GM21723 (cell line): ENCODE measurements at regions not wholly inside any gene's neighbourhood (a gene's known extent, or its start where the extent isn't known, plus 50 kb on each side); places are given as distances from the start of the nearest gene placed in this dataset.

Experiments
- ATAC-seq: cut with Tn5 transposase; IDR thresholded peaks from one replicate; pipeline ENCODE4 v1.9.1; 2021; ENCODE audit warnings: mild to moderate bottlenecking, moderate library complexity; ENCODE audit not compliant: unreplicated experiment

DNA sequence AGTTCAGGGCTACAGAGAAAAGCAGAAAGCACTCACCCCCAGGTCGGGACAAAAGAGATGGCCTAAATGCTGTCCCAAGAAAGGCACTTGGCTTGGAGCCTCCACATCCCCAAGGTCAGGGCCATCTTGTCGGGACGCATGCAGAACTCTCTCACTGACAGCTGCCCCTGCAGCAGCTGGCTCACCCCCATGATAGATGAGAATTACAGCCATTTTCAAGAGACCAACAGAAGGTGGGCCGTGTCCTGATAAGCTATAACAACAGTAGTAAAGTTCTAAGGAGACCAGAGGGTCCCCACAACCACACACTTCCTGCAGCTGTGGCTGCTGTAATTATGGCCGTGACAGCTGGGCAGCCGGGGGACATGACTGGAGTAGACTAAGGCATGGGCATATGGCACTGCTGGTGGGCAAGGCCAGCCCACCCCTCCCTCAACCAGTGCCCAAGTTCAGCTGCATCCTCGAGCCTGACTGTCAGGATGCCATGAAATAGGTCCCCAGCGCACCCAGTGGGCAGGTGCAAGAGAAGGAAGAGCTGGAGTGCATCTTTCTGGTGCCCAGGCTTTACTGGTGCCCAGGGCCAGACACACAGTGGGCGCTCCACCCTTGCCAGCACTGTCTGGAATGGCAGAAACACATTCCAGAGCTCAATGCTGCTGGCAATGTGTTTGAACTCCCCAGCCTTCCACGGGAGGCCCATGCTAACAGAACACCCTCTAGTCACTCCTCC, 436.7 kb upstream of the ZNF507 start:
- ATAC-seq = no peak

DNA sequence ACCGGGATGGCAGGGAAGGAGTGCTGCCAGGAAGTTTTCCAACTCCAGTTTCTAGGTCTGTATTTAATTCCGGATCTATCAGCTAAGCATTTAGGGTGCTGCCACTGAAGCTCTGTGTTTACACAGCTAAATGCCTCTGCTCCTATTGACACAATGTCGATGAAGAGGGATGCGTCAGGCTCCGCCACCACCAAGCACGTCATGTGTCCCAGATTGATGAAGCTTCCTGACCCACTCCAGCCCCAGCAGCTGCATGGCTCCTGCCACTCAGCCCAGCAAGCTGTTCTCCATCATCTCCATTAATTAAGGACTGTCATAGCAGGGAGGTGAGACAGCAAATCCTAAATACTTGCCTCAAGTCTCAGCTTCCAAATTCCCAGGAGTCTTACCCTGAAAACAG, 435.2 kb upstream of the ZNF507 start:
- ATAC-seq = no peak

DNA sequence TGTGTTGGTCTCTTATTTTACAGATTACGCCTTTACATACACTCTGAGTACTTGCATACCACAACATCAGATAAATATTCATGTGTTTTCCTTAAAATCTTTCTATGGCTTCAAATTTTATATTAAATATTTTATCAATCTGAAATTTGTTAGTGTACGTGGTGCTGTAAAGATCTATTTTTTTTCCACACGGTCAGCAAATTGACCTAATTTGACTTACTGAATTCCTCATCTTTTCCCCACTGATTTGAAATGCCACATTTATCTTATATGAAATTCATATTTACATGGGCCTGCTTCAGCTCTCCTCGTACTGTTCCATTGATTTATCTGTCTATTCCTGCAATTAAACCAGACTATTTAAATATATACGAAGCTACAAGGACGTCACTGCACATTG, 433.8 kb upstream of the ZNF507 start:
- no peak for ATAC-seq

DNA sequence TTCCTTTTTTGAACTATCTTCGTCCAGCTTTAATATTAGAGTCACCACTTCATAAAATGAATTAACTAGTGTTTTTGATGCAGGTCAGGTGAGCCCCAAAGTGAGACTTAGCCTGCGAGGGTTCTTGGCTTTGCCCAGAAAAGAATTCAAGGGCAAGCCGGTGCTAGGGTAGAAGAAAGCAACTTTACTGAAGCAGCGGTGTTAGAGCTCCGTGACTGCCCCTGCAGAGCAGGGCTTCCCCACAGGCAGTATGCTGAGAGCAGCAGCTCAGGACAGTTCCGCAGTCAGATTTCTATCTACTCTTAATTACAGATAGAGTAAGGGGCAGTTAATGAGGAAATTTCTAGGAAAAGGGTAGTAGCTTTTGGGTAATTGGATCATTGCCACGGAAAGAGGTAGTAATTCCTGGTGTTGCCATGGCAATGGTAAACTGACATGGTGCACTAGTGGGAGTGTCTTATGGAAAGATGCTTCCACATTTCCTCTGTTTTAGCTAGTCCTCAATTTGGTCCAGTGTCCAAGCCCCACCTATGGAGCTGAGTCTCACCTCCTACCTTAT, 432.2 kb upstream of the ZNF507 start:
- ATAC-seq = no peak

DNA sequence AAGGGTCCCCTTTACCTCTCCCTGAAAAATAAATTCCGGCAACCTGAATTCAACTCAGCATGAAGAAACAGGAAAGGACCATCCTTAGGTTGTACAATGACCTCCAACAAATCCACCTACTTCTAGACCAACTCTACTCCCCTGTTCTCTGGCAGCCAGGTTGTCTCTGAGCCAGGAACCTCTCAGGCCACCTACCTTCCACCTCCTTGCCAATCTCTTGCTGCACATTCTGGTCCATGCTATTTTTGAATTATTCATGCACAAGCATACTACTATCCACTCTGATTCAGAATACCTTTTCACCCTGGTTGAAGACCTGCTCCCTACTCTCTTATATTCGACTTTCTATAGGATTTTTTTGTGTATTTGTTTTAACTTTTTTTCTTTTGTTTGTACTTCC, 415.0 kb upstream of the ZNF507 start:
- ATAC-seq = no peak

DNA sequence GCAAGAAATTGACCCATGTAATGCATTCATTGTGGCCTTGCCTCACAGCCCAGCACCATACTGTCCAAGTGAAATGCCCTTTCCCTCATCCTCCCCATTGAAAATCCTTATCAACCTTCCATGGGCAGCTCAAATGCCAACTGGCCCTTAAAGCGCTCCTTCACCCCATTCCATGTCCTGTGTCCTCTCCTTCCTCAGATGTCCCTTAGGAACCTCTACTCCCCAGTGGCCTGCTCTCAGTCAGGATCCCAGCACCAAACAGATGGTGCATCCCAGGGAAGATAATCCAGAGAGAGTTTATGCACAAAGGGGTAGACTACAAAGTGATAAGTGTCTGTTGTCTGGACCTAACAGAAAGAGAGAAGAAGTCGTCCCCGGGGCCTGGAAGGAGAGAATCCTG, 407.4 kb upstream of the ZNF507 start:
- ATAC-seq = no peak

DNA sequence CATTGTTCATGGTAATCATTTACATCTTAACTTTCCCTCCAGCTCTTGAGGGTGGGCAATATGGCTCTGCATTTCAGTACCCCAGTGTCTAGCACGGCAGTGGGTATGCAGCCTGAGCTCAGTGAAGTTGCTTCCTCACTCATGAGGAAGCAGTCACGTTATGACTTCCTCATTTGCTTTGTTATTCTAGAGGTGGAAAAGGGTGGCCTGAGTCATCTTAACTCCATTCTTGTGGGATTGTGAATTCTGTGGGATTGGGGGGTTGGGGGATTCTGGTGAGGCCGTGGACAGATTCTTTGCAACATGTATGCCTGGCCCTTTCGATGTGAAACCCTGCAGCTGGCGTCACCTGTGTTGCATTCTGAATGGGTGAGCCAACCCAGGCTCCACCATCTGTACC, 406.7 kb upstream of the ZNF507 start:
- no peak for ATAC-seq

DNA sequence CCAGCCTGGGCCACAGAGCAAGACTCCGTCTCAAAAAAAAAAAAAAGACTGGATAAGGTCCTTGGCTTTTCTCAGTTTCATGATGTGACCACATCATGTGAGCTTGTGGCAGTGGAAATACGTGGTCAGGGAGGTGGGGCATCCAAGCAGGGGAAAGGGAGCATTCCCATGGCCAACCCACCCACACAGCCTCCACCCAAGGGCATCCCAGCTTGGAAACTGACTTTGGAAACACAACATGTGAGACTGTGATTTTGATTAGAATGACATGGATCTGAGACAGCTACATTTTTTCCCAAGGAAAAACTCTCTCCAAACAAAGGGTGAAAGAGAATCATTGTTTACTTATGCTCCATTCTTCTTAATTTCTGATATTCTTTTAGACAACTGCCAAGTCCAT, 405.0 kb upstream of the ZNF507 start:
- ATAC-seq = no peak

DNA sequence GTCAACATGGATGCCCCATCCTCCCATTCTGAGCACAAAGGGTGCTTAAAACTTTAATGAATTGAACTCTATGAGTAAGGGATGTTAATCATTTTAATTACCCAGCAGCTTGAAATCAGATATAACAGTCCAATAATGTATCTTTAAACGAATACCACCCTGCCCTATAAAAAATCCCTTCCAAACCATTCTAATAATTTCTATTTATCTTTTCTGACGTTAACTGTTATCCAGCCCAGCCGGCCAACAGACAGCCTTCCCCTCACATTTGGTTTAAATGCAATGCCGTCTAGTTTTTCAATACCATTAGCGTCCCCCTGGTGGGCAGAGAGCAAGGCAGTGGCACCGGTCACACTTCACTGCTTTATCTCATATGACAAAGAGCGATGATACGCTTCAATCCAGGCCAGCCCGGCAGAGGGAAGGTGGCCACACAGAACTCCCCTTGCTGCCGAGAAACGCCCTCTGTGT, 402.2 kb upstream of the ZNF507 start:
- no peak for ATAC-seq

DNA sequence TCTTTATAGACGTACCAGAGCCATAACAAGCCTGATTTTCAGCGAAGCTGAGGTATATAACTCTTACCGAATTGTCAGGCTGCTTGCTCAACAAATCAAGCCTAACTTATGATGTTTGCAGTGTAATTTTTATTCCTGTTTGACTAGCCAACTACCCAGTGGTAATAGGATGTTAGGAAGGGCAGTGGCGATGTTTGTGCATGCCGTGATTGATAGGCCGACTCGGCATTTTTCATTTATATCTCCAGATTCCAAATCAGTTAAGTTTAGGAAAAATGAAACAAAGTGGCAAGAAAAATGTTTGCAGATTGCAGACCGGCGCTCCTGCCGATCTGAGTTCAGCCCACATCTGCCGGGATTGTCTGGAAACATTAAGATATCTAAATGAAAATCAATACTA, 401.6 kb upstream of the ZNF507 start:
- ATAC-seq = no peak

DNA sequence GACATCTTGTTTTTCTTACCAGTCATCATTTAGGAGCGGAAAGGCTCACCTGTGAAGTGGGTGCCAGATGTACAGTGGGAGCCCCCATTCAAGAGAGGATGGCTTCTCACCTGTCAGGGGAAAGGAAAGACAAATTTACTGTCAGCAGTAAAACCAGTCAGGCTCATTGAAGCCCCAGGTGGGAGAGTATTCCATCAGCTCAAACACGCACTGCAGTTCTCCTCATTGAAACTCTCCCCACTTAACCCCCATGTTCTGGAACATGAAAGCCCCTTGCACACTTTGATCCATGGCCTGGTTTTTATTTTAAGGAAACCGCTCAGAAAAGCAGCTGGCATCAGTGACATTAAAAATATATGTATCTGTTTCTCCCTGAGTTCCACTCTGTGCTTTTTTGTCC, 401.1 kb upstream of the ZNF507 start:
- ATAC-seq = no peak

DNA sequence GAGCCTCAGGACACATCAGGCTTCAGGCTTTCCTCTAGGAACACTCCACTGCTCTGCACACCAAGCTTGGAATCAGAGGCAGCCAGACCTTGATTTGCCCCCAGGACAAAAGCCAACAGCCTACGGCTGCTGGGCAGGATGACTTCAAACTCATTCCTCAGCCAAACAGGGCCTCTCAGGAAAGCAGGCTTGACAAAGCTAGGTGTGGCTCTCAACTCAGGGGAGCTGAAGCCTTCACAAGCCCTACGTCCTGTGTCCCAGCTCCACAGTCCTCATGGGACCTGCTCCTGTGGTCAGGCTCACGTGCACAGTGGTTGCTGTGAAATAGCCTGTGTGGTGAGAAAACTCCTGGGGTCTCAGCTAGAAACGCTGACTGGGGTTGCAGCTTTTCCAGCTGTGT, 398.9 kb upstream of the ZNF507 start:
- ATAC-seq = no peak

DNA sequence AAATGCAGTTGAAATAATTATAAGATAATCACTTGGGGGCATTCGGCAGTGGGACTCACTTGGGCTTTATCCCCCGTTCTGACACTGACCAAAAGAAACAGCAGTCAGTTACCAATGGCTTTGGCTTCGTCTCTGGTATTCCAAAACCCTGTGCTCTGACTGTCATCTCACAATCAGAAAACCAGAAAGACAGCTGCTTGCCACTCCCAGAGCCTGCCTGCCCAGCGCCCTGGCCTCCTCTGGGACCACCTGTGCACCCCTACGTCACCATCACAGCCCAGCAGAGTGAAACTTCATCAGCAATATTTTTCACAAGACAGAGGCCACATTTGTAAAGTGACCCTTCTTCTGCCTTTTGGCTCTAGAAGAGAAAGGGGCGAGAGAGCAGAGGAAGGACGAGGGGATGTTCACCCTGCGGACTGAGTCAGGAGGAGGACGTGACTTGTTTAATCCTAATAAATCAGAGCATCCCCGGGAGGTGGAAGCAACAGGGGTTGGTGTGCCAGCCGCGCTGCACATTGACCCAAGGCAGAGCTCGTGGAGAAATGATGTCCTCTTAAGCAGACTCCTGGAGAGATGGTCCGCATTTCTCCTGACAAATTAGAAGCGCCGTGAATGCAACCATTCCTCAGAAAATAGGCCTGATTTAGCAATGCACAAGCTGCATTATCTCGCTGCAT, 397.8 kb upstream of the ZNF507 start:
- ATAC-seq = no peak

DNA sequence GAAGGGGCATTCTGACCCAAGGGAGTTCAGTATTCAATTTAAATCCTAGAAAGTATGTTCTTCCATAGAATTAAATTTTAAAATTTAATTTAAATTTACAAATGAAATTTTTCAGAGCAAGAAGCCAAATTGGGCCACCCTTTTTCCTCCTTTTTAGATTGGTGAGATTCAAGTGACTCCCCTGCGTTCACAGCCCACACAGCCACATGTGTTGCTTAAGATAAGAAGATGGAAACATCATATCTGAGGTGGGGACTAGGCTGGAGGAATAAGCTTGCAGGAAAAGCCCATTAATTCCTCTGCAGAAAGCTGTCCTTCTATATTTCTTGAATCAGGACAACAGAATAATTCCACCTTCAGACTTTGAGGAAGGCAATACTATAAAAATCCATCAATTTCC, 392.7 kb upstream of the ZNF507 start:
- no peak for ATAC-seq

DNA sequence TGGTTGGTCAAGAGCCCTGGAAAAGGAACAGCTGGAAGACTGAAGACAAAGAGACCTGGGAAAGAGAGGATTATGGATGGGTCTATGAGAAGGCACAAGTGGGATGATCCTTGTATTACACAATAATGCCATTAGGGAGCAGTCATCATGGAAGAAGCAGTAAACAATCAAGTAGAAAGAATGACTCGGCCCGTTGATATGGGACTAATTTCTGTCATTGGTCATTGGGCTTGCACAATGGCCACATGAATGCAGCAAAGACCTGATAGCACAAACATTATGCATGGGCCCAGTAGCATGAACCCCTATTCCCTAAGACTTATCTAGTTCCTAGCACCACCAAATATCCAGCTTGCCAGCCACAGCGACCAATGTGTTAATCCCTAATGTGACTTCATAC, 390.3 kb upstream of the ZNF507 start:
- ATAC-seq = no peak

DNA sequence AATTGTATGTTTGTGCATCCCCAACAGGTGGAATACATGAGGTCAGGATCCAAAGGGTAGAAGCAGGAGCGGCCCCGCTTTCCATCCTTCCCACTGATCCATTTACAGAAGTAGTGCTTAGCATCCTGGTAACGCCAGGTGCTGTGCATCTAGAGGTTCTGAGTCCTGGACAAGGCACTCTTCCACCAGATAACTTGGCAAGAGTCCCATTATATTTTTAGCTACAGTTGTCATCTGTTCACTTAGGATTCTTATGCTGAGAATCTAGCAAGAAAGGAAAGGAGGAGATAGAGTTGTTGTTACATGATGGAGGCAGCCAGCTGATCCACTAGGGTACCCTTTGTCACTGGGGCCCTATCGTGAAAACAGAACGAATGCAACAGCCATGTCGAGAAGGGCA, 389.5 kb upstream of the ZNF507 start:
- ATAC-seq = no peak

DNA sequence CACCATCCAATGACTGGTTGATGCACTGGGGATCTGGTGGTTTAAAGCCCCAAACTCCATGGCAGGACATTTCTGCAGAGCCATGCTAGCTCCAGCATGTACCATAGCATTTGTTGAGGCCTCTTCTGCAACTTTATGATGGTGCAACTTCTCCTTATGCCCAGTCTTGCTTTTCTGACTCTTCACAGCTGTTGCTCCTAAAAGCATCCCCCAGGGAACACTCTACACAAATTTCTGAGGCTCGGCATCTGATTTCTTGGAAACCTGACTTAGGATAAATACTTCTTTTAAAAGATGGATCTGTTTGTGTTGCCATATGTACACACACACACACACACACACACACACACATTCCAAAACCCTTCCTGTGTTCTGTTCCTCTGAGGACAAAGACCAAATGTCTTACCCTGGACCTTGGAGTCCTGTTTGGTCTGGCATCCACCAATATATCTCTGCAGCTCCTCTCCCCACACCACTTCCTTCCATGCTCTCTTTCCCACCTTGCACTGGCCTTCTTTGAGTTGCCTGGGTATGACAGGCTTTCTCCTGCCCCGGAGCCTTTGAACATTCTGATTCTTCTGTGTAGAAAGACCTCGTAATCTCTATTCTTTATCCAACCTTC, 388.5 kb upstream of the ZNF507 start:
- no peak for ATAC-seq

DNA sequence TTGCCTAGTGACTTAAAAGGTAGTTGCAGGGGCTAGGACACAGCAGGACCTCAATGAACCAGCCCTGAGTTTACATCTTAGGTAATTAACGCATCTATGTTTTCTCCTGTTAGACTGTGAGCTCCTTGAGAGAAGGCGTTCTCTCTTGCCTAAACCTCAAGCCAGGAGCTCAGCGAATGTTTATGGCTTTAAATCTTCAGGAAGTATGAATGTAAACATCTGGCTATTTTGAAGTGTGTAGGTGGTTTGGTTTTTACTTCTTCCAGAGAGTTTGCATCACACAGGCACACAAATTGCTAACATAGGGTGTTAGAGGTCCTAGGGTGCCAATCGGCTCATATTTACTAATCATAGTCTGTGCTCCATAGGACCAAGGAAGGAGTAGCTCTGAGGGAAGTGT, 387.7 kb upstream of the ZNF507 start:
- ATAC-seq = no peak

DNA sequence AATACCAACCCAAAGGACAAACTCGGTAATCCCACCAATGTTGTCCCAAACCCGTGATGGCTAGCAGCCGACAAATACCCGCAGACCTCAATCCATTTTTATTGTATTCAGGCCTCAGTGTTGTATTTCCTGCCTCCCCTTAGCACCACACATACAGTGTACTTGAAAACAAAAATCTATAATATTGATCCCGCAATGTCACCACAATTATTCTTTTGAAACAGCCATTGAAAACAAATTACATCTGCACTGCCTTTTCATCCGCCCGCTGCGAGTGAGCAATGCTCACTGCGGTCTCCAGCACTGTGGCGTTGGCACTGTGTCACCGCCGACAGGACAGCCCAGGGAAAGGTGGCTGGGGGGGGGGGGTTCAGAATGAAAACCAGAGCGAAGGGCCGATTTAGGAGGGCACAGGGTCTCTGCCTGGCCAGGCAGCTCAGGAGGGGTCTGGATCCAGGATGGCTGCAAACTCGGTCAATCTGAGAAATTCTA, 385.8 kb upstream of the ZNF507 start:
- no peak for ATAC-seq

DNA sequence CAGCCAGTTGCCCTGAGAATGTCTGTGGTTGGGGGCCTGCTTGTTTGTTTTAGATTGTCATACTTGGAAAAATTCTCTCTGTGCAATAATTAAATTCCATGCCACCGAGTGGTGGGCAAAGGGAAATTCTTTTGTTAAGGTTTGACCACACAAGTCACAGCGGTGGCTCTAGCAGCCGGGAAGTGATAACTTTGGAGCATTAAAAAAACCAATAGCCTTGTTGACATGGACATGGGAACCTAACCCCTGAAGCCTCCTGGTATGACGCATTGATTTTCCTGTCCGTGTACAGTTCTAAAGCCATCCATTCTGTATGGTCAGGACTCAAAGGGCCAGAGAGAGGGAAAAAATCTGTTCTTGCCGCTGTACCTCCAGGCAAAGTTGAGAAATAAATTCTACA, 384.9 kb upstream of the ZNF507 start:
- no peak for ATAC-seq

DNA sequence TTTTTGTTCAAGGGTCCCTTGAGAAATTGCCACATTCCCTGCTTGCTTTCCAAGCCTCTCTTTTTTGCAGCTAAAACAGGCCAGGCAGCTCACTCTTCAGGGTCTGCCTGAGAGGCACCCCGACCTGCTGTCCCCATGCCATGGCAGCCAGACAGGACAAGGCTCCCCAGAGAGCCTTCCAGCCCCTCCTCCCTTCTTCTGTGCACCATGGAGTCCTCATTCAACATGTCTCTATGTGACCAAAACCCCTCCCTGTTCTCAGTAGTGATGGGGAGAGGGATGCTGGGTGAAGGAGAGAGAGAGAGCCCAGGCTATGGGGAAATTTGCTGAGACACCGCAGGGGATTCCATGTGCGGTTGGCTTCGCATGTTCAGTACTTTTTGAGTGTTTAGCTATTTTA, 384.2 kb upstream of the ZNF507 start:
- no peak for ATAC-seq

DNA sequence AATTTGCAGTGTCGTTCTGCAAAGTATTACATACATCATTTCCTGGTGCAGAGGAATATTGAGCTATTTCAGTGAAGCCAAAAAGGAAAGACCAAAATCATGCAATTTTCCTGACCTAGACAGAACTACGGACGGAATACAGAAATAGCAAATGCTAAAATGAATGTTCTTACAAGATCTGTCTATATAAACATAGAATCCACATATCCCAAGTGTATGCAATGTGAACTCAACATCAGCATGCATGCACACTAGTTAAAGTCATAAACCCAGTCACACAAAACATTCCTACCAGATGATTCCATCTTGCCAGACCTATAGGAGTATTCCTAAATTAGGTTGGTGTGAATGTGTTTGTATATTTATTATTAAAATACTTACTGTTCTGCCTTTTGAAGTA, 383.7 kb upstream of the ZNF507 start:
- no peak for ATAC-seq
